Amniotic epithelial cell (primary cell): ENCODE measurements at regions not wholly inside any gene's neighbourhood (a gene's known extent, or its start where the extent isn't known, plus 50 kb on each side); places are given as distances from the start of the nearest gene placed in this dataset.
A peak's percentile ranks its signal among the peaks of the same experiment; 100 is the strongest.

ENCODE experiments used
- DNase-seq: peaks from one replicate; pipeline ENCODE4 v3.0.0-alpha.2; 2010; ENCODE audit warnings: low read depth

DNA sequence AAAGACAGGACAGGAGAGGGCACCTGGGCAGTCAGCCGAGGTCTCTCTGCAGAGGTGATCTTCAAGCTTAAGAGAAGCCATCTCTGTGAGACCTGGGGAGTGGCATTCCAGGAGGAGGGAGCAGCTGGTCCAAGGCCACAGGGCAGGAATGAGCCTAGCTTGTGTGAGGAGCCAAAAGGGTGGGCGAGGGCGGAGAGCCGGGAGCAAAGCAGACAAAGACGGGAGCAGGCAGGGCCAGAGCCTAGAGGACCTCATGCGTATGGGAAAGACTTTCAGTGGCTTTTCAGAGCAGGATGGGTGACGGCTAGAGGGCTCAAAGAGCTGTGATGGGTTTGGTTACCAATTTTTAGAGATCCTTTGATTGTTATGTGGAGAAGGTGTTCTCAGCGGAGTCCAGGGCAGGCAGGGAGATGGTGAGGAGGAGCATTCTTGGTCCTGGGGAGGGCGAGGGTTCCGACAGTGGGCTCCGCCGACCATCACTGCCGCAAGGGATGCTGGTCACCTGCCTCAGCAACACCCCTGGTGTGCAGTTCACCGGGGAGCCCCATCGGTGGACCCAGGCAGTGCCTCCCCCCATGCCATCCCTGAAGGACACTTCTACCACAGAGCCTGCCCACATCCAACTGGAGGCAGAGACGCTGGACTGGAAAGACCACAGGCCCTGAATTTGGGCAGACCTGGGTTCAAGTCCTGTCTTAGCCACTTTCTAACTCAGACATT is 122.9 kb upstream of the IRF2BP2 start:
- DNase-seq: no peak

DNA sequence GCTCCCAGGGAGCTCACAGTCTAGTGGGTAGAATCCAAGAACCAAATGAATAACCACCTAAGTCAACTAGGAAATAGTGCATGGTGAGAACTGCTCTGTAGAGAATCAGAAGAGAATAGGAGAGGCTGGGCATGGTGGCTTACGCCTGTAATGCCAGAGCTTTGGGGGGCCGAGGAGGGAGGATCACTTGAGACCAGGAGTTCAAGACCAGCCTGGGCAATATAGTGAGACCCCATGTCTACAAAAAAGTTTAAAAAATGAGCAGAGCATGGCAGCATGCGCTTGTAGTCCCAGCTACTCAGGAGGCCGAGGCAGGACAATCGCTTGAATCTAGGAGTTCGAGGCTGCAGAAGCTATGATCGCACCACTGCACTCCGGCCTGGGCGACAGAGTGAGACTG is 122.3 kb upstream of the IRF2BP2 start:
- no peak for DNase-seq

- DNase-seq: no peak
Measured at GRCh38 chr1:234731569-234732085, 121.6 kb upstream of the IRF2BP2 start.

DNA sequence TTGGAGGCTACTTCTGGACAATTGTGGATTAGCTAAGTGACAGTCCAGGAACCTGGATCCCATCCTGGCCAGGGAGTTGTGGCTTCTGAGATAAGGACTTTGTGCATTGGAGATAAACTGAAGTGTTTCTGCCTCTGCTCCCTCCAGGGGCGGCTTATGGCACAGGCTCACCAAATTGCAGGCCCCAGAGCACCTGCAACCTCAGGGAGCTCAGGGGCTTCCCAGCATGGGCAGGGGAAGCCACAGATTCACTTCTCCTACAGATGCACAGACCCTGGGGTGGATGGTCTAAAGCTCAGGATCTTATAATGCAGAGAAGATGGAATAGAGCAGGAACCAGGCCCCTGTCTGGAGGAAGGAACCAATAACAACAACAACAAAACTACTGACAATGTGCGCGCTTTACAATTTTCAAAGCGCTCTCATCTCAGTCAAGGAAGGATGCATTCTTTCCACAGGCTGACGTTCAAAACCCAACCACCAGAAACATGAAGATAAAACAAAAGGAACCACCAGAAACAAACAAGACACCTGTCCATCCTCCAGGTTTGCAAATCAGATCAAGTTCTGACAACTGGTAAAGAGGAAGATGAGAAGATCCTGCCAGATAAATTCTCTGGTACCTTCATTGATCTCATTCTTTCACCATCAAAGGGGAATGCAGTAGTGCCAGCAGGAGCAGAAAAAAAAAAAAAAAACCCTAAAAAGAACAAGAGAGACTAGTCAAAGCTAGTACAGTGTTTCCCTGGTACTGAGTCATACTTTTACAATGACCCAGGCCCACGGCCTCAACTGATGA is 121.0 kb upstream of the IRF2BP2 start:
- peak; percentile 67 for DNase-seq

- DNase-seq: no peak
Measured at GRCh38 chr1:234730475-234730769, 120.4 kb upstream of the IRF2BP2 start.

DNA sequence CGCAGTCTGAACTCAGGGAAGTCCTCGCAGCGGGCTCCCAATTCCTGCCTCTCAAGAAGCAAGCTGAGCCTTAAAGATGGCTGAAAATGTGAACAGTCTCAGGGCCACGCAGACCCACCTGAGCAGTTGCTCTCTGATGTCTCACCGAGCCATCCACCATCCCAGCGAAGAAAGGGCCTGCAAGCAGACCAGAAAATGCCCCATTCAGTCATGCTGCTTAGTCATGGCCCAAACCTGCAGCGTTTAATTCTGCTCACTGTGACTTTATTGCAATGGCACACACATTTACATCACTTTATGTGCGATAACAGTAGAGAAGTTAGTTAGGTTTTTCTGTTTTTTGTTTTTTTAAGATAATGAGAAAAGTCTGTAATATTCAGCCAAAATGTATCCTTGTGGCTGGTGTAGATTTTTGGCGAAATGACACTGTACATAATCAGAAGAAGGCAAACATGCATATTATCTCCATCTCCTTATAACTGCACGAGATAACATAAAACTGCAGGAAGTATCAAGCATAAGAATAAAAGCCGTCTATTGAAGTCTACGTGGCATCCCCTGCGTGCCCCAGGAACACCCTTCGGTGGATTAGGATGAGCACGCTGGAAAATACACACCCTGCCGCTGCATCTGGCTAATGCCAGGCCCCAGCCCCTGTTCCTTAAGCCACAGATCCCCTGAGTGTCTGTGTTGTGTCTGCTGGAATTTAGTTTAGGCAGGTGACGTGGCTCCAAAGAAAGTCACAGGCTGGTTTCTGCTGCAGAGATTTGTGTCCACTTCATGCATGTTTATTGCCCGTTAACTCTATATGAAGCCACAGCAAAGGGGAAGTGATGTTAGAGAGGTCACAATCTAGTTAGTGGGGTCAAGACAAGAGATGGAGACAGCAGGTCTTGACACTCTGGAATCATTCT is 119.8 kb upstream of the IRF2BP2 start:
- DNase-seq: peak; percentile 54

DNA sequence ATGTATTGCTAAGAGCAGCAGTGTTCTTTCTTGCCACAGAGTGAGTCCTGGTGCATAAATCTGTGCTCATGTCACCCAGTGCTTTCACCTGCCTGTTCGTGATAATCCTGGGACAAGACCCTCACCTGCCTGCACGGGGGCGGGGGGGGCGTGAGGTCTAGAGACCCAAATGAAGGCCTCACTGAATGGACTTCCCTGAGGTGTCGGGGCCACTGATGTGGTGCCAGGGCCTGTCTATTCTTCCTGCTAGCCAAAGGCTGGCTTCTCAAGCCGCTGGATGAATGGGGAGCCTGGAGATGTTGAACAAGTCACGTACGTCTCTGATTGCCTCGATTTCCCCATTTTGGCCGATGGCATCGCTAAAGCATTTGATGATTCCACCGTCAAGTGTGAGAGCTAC is 118.8 kb upstream of the IRF2BP2 start:
- DNase-seq: no peak

DNA sequence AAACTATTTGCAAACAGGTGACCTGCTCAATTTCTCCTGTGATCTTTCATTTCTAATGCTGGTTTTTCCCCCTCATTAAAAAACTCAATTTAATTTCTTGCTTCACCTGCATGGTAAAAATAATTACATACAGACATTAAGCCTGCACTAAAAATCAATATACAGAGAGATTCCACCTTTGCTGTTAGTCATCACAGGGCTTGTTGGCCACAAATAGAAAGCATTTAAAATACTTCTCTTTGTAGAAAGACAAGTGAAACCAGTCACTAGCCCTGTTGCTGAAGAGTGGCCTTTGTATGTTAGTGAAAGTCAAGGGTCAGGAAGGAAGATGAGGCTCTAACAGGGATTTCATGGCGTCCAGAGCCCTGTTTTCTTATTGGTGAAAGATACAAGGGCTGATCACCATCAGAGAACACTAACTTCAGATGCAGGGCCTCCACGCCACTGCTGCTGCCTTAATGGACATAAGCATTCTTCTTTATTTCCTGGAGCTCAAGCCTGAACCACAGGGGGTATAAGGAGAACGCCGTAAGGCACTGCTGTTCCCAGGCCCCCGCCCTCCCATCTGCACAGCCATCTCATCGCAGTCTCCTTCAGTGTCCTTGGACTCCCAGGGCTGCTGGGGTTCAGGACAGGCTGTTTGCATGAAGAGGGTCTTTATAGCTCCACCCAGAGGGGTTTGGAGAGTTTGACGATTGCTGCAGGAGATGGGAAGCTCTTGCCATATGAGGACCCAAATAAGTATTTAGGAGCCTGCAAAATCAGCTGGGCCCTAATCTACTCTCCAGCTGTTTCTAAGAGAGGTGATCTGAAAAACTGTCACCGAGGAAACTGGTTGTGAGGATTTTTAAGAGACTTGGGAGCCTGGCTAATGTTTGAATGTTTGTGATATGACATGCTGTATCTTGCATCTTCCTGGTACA is 117.3 kb upstream of the IRF2BP2 start:
- no peak for DNase-seq

DNA sequence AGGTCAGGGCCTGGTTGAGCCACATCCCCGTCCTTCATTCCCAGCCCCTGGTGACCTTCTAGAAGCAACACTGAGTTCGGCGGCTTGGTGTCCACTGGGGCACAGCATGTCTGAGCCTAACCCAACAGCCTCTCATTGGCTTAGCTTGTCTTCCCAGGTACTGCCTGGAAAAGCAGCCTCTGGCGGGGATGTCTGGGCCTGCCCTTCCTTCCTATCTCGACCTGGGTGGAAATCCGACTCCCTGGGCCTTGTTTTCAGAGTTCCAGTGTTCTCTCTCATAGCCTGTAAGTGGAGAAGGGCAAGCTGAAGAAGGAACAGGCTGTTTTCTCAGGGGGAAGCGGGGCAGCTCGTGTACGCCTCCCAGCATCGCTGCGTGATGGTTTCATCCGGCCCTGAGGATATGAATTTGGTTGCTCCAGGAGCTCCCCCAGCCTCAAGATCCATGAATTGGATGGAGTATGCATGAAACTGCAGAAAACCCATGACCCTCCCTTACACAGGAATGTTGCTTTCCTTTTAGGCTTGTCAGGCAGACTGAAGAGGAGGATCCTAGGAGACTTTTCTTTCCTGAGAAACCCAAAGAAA is 116.5 kb upstream of the IRF2BP2 start:
- DNase-seq: no peak

GRCh38 chr1:234725177-234726132 is 115.5 kb upstream of the IRF2BP2 start:
- no peak for DNase-seq

DNA sequence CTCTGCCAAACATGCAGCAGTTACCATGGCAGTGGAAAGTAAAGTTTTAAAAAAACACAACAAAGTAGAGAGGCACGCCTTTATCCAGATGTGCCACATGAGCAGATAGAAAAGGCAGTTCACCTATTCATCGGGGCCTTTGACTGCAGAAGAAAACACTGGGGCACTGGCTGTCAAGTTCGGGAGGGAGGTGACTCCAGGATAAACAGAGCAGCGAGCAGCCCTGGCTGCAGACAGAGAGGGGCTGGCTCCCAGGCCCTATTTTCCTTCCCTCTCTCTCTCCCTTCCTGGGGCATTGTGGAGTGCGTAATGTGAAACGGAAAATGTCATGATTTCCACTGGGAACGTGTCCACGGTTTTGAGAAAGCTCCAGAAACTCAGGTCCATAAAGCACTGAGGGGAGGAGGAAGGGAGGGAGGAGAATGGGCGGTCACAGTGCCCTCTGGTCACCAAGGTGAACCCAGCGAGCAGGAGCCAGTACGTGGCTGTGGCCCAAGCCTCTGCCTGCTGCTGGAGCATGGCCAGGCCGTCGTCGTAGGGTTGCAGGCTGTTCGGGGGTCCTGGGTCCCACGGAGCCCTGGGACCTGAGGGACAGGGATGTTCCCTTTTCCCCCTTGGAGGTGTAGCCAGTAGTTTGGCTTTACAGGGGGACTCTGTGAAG is 114.7 kb upstream of the IRF2BP2 start:
- no peak for DNase-seq

GRCh38 chr1:234722904-234723720 is 113.1 kb upstream of the IRF2BP2 start:
- peak; percentile 91 for DNase-seq

DNA sequence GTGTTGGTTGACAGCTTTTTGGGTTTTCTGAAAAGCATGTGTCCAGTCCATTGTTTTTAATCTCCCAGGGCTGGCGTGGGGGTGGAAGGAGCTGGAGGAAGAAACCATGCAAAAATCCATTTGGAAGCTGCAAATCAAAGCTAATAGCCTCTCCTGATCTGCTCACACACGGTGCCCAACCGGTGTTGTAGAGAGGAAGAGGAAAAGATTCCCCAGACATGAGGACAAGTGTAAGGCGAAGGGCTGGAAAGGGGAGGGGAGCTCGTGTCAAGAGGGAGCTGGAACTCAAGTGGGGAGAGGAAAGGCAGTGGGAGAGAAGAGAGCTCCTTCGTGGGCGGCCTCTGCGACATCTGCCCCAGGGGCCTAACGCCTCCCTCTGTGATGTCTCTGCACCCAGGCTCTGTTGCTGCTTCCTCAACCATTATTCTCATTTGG is 112.3 kb upstream of the IRF2BP2 start:
- DNase-seq: no peak

GRCh38 chr1:234721476-234722269 is 111.7 kb upstream of the IRF2BP2 start:
- peak; percentile 99 for DNase-seq

- DNase-seq: no peak
Measured at GRCh38 chr1:234720709-234721441, 110.9 kb upstream of the IRF2BP2 start.

DNA sequence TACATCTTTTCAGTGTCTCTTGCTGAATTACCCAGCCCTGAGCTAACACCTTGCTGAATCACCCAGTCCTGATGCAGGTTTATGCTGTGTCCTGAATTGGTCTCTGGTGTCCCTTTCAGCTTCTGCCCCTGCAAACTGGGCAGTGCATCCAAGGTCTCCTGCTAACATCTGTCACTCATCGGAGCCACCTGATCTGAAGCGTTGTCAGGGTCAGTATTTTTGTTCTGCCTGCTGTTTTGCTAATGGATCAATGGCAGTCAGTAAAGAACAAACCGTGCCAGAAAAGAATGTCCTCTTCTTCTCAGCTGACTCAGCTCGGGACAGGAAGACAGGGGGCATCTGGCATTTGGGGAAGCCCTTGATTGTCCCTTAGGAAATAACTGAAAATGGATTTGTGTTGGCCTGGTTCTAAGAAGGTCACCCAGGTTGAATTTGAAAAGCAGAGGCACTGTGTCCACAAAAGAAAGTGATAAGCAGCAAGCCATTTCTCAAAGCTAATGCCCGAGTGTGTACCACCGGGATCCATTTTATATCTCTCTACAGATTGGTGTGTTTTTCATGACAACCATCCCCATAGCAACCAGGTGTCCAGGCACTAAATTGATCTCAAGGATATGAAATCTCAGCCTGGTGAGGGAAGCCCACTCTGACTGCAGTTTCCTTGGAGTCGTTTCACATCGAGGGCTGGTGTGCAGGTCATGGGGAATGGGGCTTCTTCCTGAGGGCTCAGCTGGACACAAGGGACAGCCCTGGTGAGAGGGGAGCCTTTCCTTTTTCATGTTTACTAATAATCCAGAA is 109.7 kb upstream of the IRF2BP2 start:
- no peak for DNase-seq
